WTC11 (cell line): ENCODE measurements at regions not wholly inside any gene's neighbourhood (a gene's known extent, or its start where the extent isn't known, plus 50 kb on each side); places are given as distances from the start of the nearest gene placed in this dataset.

ENCODE experiments used
- ATAC-seq: fragments of 200-7000 bp; cut with Tn5 transposase; 2 replicates; pipeline ENCODE4 v1.10.0; 2021; ENCODE audit warnings: mild to moderate bottlenecking, moderate library complexity
- CTCF ChIA-PET: fragments of 300-600 bp; sonication (Branson Sonifier 250); formaldehyde crosslinking; loops from one replicate; lab custom pipeline; 2021; ENCODE audit warnings: antibody characterized with exemption; lab: Charles Lee
- POLR2A ChIA-PET: fragments of 350-600 bp; sonication (Branson Sonifier 250); formaldehyde crosslinking; loops from one replicate; lab custom pipeline; 2021; ENCODE audit warnings: antibody characterized with exemption; lab: Charles Lee
- DNase-seq: peaks from one replicate; pipeline ENCODE4 v3.0.0; 2021; ENCODE audit warnings: low spot score
- H3K27ac Mint-ChIP-seq: 2 replicates; pipeline ENCODE4 v1.8.0; 2021; ENCODE audit warnings: mixed read lengths
- H3K27me3 Mint-ChIP-seq: 2 replicates; pipeline ENCODE4 v1.8.0; 2021; ENCODE audit warnings: low read depth, mild to moderate bottlenecking, moderate library complexity, mixed read lengths
- H3K36me3 Mint-ChIP-seq: 2 replicates; pipeline ENCODE4 v1.8.0; 2021; ENCODE audit warnings: mixed read lengths
- H3K4me1 Mint-ChIP-seq: 2 replicates; pipeline ENCODE4 v1.8.0; 2022; ENCODE audit warnings: mixed read lengths
- H3K4me3 Mint-ChIP-seq: 2 replicates; pipeline ENCODE4 v1.8.0; 2021; ENCODE audit warnings: mild to moderate bottlenecking, moderate library complexity, mixed read lengths
- H3K9me3 Mint-ChIP-seq: 2 replicates; pipeline ENCODE4 v1.8.0; 2021; ENCODE audit warnings: mixed read lengths
- CREB1 ChIP-seq: sonication (generic); formaldehyde crosslinking; IDR thresholded peaks from 2 replicates; pipeline ENCODE4 v1.8.0; 2023; ENCODE audit warnings: mild to moderate bottlenecking, missing genetic modification reagents
- E2F4 ChIP-seq: sonication (generic); formaldehyde crosslinking; IDR thresholded peaks from 2 replicates; pipeline ENCODE4 v1.8.1; 2022; ENCODE audit warnings: low read depth, mild to moderate bottlenecking, moderate library complexity, missing genetic modification reagents, borderline replicate concordance
- FOXP4 ChIP-seq: sonication (generic); formaldehyde crosslinking; IDR thresholded peaks from 2 replicates; pipeline ENCODE4 v1.8.0; 2022; ENCODE audit warnings: mild to moderate bottlenecking, missing genetic modification reagents
- JAZF1 ChIP-seq: fragments of 250-450 bp; sonication (Bioruptor Pico); IDR thresholded peaks from 2 replicates; pipeline ENCODE4 v1.9.0; 2021; ENCODE audit warnings: moderate library complexity, mild to moderate bottlenecking, inconsistent platforms
- PRRX2 ChIP-seq: fragments of 250-450 bp; sonication (Bioruptor Pico); IDR thresholded peaks from 2 replicates; pipeline ENCODE4 v1.8.0; 2021; ENCODE audit warnings: mild to moderate bottlenecking
- TF ChIP-seq, protein P1 (sequence below): sonication (generic); formaldehyde crosslinking; IDR thresholded peaks from 2 replicates; pipeline ENCODE4 v1.8.0; 2023; ENCODE audit warnings: mild to moderate bottlenecking, missing genetic modification reagents
- TF ChIP-seq, protein P2 (sequence below): fragments of 250-450 bp; sonication (Bioruptor Pico); IDR thresholded peaks from 2 replicates; pipeline ENCODE4 v1.9.0; 2021; ENCODE audit warnings: mild to moderate bottlenecking
- TF ChIP-seq, protein P3 (sequence below): sonication (generic); formaldehyde crosslinking; IDR thresholded peaks from 2 replicates; pipeline ENCODE4 v1.8.1; 2022; ENCODE audit warnings: missing genetic modification reagents, borderline replicate concordance
- TF ChIP-seq, protein P4 (sequence below): fragments of 200-600 bp; IDR thresholded peaks from 2 replicates; pipeline ENCODE4 v1.8.0; 2022; ENCODE audit warnings: antibody characterized with exemption

DNA sequence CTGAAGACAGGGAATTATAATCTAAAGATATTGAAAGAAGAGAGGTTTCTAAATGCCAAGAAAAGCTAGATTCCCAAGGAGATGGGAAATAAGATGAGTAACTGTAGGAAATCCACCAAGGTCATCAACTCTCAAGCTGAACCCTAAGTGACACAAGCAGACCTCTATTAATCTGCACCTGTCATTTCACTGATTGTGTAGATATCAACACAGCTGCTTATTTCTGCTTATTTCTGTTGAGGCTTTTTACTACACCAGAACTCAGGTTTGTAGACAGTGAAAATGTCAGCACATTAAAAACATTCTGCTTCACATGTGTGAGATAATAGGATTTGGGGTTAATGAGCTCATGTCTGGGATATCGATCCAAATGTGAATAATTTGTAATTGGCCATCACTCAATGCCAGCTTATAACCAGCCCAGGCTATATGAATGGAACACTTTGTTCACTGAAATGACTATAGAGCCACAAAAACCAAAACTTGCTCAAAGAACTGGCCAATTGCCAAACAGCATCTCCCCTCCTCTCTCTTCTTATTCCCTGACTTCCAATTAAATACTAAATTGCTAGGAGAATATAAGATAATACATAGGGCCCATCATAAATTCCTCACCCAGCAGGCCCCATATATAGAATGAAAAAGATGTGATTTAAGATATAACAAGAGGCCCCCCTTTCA, 188.7 kb upstream of the ARID2 start:
- Mint-ChIP-seq H3K36me3 (no peaks in the 10 kb centered on the region), H3K4me1 (no peaks in the 10 kb centered on the region), H3K4me3 (no peak overlapping the region), H3K27me3 (no peaks in the 10 kb centered on the region), H3K27ac (no peak overlapping the region), H3K9me3 (no peaks in the 10 kb centered on the region)
- TF ChIP-seq, protein P1, sequence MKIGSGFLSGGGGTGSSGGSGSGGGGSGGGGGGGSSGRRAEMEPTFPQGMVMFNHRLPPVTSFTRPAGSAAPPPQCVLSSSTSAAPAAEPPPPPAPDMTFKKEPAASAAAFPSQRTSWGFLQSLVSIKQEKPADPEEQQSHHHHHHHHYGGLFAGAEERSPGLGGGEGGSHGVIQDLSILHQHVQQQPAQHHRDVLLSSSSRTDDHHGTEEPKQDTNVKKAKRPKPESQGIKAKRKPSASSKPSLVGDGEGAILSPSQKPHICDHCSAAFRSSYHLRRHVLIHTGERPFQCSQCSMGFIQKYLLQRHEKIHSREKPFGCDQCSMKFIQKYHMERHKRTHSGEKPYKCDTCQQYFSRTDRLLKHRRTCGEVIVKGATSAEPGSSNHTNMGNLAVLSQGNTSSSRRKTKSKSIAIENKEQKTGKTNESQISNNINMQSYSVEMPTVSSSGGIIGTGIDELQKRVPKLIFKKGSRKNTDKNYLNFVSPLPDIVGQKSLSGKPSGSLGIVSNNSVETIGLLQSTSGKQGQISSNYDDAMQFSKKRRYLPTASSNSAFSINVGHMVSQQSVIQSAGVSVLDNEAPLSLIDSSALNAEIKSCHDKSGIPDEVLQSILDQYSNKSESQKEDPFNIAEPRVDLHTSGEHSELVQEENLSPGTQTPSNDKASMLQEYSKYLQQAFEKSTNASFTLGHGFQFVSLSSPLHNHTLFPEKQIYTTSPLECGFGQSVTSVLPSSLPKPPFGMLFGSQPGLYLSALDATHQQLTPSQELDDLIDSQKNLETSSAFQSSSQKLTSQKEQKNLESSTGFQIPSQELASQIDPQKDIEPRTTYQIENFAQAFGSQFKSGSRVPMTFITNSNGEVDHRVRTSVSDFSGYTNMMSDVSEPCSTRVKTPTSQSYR (CRISPR knock-in tag): no peak
- TF ChIP-seq, protein P2, sequence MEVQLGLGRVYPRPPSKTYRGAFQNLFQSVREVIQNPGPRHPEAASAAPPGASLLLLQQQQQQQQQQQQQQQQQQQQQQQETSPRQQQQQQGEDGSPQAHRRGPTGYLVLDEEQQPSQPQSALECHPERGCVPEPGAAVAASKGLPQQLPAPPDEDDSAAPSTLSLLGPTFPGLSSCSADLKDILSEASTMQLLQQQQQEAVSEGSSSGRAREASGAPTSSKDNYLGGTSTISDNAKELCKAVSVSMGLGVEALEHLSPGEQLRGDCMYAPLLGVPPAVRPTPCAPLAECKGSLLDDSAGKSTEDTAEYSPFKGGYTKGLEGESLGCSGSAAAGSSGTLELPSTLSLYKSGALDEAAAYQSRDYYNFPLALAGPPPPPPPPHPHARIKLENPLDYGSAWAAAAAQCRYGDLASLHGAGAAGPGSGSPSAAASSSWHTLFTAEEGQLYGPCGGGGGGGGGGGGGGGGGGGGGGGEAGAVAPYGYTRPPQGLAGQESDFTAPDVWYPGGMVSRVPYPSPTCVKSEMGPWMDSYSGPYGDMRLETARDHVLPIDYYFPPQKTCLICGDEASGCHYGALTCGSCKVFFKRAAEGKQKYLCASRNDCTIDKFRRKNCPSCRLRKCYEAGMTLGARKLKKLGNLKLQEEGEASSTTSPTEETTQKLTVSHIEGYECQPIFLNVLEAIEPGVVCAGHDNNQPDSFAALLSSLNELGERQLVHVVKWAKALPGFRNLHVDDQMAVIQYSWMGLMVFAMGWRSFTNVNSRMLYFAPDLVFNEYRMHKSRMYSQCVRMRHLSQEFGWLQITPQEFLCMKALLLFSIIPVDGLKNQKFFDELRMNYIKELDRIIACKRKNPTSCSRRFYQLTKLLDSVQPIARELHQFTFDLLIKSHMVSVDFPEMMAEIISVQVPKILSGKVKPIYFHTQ (CRISPR knock-in tag): no peak
- TF ChIP-seq JAZF1 (CRISPR knock-in tag): no peak
- no peak for TF ChIP-seq CREB1
- no peak for TF ChIP-seq PRRX2
- TF ChIP-seq FOXP4: no peak
- TF ChIP-seq, protein P3, sequence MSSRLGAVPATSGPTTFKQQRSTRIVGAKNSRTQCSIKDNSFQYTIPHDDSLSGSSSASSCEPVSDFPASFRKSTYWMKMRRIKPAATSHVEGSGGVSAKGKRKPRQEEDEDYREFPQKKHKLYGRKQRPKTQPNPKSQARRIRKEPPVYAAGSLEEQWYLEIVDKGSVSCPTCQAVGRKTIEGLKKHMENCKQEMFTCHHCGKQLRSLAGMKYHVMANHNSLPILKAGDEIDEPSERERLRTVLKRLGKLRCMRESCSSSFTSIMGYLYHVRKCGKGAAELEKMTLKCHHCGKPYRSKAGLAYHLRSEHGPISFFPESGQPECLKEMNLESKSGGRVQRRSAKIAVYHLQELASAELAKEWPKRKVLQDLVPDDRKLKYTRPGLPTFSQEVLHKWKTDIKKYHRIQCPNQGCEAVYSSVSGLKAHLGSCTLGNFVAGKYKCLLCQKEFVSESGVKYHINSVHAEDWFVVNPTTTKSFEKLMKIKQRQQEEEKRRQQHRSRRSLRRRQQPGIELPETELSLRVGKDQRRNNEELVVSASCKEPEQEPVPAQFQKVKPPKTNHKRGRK: no peak
- CTCF ChIA-PET: no interaction called here
- DNase-seq (no peak), ATAC-seq (no peak)
- POLR2A ChIA-PET: no interaction called here

GRCh38 chr12:45543887-45544286, 185.6 kb upstream of the ARID2 start:
- Mint-ChIP-seq H3K27ac (no peak overlapping the region), H3K9me3 (0 out of 2 replicates have a peak, but pooled peaks cover 3% of the 10 kb centered on the region), H3K36me3 (no peaks in the 10 kb centered on the region), H3K4me3 (no peak overlapping the region), H3K4me1 (no peaks in the 10 kb centered on the region), H3K27me3 (no peaks in the 10 kb centered on the region)
- ATAC-seq (peak; percentile 88), DNase-seq (peak; percentile 48)
- ChIA-PET CTCF (interaction anchor here (0.6 to 2.2 kb wide), 43 partner anchors 9 to 494 kb away, joined by 3 to 37 read pairs (median 4); partner anchors contain the start of genes ANO6 and ARID2), POLR2A (no interaction called here)
- TF ChIP-seq, protein P4, sequence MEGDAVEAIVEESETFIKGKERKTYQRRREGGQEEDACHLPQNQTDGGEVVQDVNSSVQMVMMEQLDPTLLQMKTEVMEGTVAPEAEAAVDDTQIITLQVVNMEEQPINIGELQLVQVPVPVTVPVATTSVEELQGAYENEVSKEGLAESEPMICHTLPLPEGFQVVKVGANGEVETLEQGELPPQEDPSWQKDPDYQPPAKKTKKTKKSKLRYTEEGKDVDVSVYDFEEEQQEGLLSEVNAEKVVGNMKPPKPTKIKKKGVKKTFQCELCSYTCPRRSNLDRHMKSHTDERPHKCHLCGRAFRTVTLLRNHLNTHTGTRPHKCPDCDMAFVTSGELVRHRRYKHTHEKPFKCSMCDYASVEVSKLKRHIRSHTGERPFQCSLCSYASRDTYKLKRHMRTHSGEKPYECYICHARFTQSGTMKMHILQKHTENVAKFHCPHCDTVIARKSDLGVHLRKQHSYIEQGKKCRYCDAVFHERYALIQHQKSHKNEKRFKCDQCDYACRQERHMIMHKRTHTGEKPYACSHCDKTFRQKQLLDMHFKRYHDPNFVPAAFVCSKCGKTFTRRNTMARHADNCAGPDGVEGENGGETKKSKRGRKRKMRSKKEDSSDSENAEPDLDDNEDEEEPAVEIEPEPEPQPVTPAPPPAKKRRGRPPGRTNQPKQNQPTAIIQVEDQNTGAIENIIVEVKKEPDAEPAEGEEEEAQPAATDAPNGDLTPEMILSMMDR: peak; percentile 44
- TF ChIP-seq E2F4: no peak
- TF ChIP-seq, all 79 proteins: peak for 1
